Fibroblast of lung (primary cell): ENCODE measurements at regions not wholly inside any gene's neighbourhood (a gene's known extent, or its start where the extent isn't known, plus 50 kb on each side); places are given as distances from the start of the nearest gene placed in this dataset.

Experiments used
- CTCF ChIP-seq, 2 donors: IDR thresholded peaks in 1 of 2; conservative IDR thresholded peaks in 1 of 2; 1 replicate in 1 of 2; 2 replicates in 1 of 2; pipeline ENCODE4 v1.5.1; 2011 to 2012; ENCODE audit warnings: low read length in 2 of 2, control low read depth in 1 of 2, inconsistent platforms in 1 of 2, low read depth in 1 of 2, mild to moderate bottlenecking in 1 of 2
- EZH2 ChIP-seq: IDR thresholded peaks from 2 replicates; pipeline ENCODE4 v1.5.1; 2012; ENCODE audit warnings: low read length, control low read depth, mild to moderate bottlenecking; ENCODE audit errors: missing control alignments

DNA sequence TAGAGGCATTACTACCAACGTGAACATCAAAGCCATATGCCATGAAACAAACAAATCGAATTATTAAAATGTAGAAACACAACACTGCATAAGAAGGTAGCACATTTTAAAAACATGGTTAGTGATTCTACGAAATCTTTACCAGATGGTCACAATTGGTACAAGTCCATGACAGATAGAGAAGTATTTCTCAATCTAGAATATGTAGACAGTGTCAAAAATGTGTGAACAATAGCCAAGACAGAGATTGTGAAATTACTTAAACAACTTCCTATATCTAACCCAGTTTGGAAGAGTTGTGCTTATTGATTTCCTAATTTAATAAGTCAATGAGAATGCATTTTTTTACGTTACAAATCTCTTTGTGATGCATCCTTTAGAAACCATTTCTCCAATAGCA lies 1121.6 kb downstream of the MAT2B start:
- TF ChIP-seq CTCF (conservative IDR thresholded peaks at IDR 0.05 in 1 of 2, IDR thresholded peaks at IDR 0.05 in 1 of 2; ENCODE audit: low read depth in 1 of 2, low read length in 2 of 2) (no peak), EZH2 (no peak)
